WTC11 (cell line): ENCODE measurements at regions not wholly inside any gene's neighbourhood (a gene's known extent, or its start where the extent isn't known, plus 50 kb on each side); places are given as distances from the start of the nearest gene placed in this dataset.

ENCODE experiments used
- CBFB ChIP-seq: sonication (generic); formaldehyde crosslinking; IDR thresholded peaks from 2 replicates; pipeline ENCODE4 v1.8.1; 2022; ENCODE audit warnings: mild to moderate bottlenecking, low read depth, missing genetic modification reagents
- ZNF121 ChIP-seq: sonication (generic); formaldehyde crosslinking; IDR thresholded peaks from 2 replicates; pipeline ENCODE4 v1.8.0; 2023; ENCODE audit warnings: missing genetic modification reagents
- TF ChIP-seq, protein P1 (sequence below): fragments of 200-600 bp; IDR thresholded peaks from 2 replicates; pipeline ENCODE4 v1.8.0; 2022; ENCODE audit warnings: antibody characterized with exemption
- TF ChIP-seq, protein P2 (sequence below): sonication (generic); formaldehyde crosslinking; conservative IDR thresholded peaks from 2 replicates; pipeline ENCODE4 v1.8.1; 2022; ENCODE audit warnings: mild to moderate bottlenecking, missing genetic modification reagents

DNA sequence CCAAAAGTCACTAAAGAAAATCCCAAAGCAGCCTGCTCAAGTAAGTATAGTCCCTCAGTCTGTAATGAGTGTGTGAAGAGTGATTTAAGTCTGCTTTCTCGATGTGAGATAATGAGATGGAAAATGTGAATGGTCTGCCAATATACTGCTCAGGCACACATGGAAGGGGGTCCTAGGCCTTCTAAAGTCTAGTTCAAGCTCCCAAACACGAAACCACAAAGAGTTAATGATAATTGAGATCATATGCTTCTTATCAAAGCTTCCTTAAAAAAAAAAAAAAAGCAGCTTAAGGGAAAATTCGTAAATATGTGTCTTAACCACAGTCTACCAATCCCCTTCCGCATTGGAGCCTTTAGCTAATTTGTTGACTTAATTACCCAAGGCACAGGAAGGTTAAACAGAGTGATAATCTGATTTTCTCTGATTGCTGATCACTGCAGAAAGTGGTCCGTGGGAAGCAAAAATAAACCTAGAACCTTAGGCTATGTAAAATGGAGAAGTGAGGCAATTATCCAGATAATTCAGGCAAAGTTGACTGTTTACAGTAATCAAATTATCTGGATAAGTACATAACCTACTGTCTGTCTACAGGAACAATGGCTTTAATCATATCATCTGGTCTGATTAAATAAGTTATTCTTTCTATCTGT lies 172.9 kb downstream of the MBL2 start:
- TF ChIP-seq, protein P1, sequence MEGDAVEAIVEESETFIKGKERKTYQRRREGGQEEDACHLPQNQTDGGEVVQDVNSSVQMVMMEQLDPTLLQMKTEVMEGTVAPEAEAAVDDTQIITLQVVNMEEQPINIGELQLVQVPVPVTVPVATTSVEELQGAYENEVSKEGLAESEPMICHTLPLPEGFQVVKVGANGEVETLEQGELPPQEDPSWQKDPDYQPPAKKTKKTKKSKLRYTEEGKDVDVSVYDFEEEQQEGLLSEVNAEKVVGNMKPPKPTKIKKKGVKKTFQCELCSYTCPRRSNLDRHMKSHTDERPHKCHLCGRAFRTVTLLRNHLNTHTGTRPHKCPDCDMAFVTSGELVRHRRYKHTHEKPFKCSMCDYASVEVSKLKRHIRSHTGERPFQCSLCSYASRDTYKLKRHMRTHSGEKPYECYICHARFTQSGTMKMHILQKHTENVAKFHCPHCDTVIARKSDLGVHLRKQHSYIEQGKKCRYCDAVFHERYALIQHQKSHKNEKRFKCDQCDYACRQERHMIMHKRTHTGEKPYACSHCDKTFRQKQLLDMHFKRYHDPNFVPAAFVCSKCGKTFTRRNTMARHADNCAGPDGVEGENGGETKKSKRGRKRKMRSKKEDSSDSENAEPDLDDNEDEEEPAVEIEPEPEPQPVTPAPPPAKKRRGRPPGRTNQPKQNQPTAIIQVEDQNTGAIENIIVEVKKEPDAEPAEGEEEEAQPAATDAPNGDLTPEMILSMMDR = no peak
- TF ChIP-seq ZNF121 (CRISPR knock-in tag) = no peak
- TF ChIP-seq, protein P2, sequence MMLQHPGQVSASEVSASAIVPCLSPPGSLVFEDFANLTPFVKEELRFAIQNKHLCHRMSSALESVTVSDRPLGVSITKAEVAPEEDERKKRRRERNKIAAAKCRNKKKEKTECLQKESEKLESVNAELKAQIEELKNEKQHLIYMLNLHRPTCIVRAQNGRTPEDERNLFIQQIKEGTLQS (CRISPR knock-in tag) = no peak
- no peak for TF ChIP-seq CBFB (CRISPR knock-in tag)
